A172 (cell line): ENCODE measurements at regions not wholly inside any gene's neighbourhood (a gene's known extent, or its start where the extent isn't known, plus 50 kb on each side); places are given as distances from the start of the nearest gene placed in this dataset.

Experiments
- DNase-seq: peaks from one replicate; pipeline ENCODE4 v3.0.0-alpha.2; 2015; ENCODE audit warnings: low spot score

GRCh38 chrX:21126661-21127060 is 247.6 kb upstream of the CNKSR2 start:
- DNase-seq: no peak

GRCh38 chrX:21131346-21131745 is 242.9 kb upstream of the CNKSR2 start:
- no peak for DNase-seq

- no peak for DNase-seq
These were observed 242.4 kb upstream of the CNKSR2 start for GRCh38 chrX:21131786-21132185.

GRCh38 chrX:21132686-21133393 is 241.4 kb upstream of the CNKSR2 start:
- DNase-seq: no peak

GRCh38 chrX:21150208-21150607 is 224.0 kb upstream of the CNKSR2 start:
- DNase-seq: no peak

GRCh38 chrX:21151051-21151450 is 223.2 kb upstream of the CNKSR2 start:
- no peak for DNase-seq

- DNase-seq: no peak
These were observed 221.2 kb upstream of the CNKSR2 start for GRCh38 chrX:21153033-21153432.

- no peak for DNase-seq
These were observed 220.7 kb upstream of the CNKSR2 start for GRCh38 chrX:21153503-21153902.

GRCh38 chrX:21155916-21156315 is 218.3 kb upstream of the CNKSR2 start:
- DNase-seq: no peak

GRCh38 chrX:21156632-21157031 is 217.6 kb upstream of the CNKSR2 start:
- DNase-seq: no peak

GRCh38 chrX:21158678-21159077 is 215.5 kb upstream of the CNKSR2 start:
- no peak for DNase-seq

- peak; percentile 1 for DNase-seq
These were observed 207.8 kb upstream of the CNKSR2 start for GRCh38 chrX:21166272-21166982.

- DNase-seq: no peak
These were observed 207.2 kb upstream of the CNKSR2 start for GRCh38 chrX:21167011-21167410.

GRCh38 chrX:21167494-21167893 is 206.7 kb upstream of the CNKSR2 start:
- no peak for DNase-seq

- no peak for DNase-seq
These were observed 205.6 kb upstream of the CNKSR2 start for GRCh38 chrX:21168401-21169160.

- DNase-seq: no peak
These were observed 203.0 kb upstream of the CNKSR2 start for GRCh38 chrX:21171181-21171580.

GRCh38 chrX:21174439-21174838 is 199.8 kb upstream of the CNKSR2 start:
- DNase-seq: no peak

- no peak for DNase-seq
These were observed 197.2 kb upstream of the CNKSR2 start for GRCh38 chrX:21176921-21177571.

GRCh38 chrX:21181232-21181853 is 192.9 kb upstream of the CNKSR2 start:
- no peak for DNase-seq

- DNase-seq: no peak
These were observed 181.0 kb upstream of the CNKSR2 start for GRCh38 chrX:21193196-21193595.

GRCh38 chrX:21194526-21194925 is 179.7 kb upstream of the CNKSR2 start:
- DNase-seq: no peak

GRCh38 chrX:21207080-21207479 is 167.1 kb upstream of the CNKSR2 start:
- no peak for DNase-seq
